Fibroblast of villous mesenchyme (primary cell): ENCODE measurements at regions not wholly inside any gene's neighbourhood (a gene's known extent, or its start where the extent isn't known, plus 50 kb on each side); places are given as distances from the start of the nearest gene placed in this dataset.
"Not testable (repeated sequence)": the region's sequence is repeated elsewhere in the genome, so short reads cannot be mapped to it uniquely, and the experiment has no call there.

ENCODE experiments used
- DNase-seq: peaks from one replicate; pipeline ENCODE4 v3.0.0-alpha.2; 2010; ENCODE audit warnings: low read depth
- H3K4me3 ChIP-seq: 2 replicates; pipeline ENCODE4 v1.5.1; 2011; ENCODE audit warnings: low read depth, mild to moderate bottlenecking, low read length
- TF ChIP-seq, protein P1 (sequence below): IDR thresholded peaks from 2 replicates; pipeline ENCODE4 v1.5.1; 2012; ENCODE audit warnings: low read depth, mild to moderate bottlenecking, low read length; ENCODE audit not compliant: insufficient read depth

DNA sequence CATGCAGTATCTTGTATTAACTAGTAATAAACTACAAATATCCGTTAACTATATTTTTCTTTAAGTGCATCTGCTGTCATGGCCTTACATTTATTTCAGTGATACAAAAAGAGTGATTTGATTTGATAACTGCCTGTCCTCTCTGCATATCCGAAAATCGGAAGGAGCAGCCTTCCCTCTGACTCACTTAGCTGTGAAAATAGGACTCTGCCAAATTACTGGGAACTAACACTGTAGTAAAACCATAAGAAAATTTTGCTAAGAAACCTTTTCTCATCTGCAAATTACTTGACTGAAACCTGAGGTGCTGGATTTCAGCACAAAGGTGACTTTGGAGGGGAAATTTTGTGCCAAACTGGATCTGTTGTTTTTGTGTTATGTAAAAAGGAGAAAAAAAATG lies 176.6 kb upstream of the MKLN1 start:
- TF ChIP-seq, protein P1, sequence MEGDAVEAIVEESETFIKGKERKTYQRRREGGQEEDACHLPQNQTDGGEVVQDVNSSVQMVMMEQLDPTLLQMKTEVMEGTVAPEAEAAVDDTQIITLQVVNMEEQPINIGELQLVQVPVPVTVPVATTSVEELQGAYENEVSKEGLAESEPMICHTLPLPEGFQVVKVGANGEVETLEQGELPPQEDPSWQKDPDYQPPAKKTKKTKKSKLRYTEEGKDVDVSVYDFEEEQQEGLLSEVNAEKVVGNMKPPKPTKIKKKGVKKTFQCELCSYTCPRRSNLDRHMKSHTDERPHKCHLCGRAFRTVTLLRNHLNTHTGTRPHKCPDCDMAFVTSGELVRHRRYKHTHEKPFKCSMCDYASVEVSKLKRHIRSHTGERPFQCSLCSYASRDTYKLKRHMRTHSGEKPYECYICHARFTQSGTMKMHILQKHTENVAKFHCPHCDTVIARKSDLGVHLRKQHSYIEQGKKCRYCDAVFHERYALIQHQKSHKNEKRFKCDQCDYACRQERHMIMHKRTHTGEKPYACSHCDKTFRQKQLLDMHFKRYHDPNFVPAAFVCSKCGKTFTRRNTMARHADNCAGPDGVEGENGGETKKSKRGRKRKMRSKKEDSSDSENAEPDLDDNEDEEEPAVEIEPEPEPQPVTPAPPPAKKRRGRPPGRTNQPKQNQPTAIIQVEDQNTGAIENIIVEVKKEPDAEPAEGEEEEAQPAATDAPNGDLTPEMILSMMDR = no peak
- no peak overlapping the region for H3K4me3 ChIP-seq
- no peak for DNase-seq

DNA sequence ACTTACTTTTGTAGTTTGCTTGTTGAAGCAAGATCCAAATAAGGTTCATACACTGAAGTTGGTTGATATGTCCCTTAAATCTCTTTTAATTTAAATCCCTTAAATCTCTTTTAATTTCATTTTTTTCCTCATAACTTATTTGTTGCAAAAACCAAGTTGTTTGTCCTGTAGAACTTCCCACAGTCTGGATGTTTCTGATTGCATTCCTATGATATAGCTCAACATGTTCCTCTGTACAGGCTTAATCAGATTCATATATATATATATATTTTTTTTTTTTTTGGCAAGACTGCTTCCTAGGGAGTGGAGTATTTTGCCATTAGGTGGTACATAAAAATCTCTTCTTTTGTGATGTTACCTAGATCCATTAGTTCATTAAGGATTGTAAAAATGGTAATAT lies 174.9 kb upstream of the MKLN1 start:
- TF ChIP-seq, protein P1 = no peak
- H3K4me3 ChIP-seq = no peak overlapping the region
- no peak for DNase-seq

DNA sequence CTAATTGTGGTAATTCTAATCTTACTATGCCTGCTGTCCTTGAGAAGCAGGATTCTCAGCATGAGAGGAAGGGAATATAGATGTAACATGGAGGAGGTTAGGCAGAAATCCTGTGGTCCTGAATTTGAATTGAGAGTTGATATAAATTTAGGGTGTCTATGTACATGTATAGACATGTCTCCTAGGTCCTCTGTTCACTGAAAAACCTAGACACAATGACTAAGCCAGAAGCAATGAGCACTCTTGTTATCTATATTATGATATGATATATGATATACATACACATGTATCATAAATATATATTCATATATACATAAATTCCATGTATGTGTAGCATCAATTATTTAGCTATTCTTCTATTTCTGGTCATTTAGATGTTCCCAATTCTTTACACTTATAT lies 173.3 kb upstream of the MKLN1 start:
- no peak for DNase-seq
- TF ChIP-seq, protein P1 = no peak
- H3K4me3 ChIP-seq = no peak overlapping the region

DNA sequence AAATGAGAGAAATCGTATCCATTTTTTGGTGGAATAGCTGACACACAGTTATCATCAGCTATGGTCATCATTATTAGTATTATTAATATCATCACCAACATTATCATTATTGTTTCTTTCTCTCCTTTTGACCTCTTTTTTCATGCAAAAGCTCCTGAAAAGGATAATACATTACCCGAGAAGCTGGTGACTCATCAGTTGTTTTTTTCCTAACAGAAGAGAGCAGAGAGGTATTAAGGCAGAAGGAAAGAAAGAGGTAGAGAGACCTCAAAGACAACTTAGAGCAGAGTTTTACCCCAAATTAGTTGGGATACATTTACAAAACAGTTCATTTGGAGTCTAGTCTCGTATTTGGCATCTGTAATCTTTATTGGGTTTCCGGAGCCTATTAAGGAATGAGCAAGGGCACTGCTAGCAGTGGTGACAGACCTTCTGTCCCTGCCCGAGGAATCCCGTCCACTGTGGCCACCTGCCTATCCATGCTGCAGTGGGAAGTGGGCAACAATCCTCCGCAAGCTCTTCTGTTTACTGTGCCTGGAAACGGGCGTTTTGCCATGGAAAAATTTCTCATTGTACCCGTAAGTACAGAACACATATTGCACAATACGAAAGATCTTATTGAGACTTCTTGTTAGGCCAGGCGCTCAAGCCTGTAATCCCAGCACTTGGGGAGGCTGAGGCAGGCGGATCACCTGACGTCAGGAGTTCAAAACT lies 170.0 kb upstream of the MKLN1 start:
- no peak overlapping the region for H3K4me3 ChIP-seq
- TF ChIP-seq, protein P1 = no peak
- DNase-seq = peak; percentile 91

DNA sequence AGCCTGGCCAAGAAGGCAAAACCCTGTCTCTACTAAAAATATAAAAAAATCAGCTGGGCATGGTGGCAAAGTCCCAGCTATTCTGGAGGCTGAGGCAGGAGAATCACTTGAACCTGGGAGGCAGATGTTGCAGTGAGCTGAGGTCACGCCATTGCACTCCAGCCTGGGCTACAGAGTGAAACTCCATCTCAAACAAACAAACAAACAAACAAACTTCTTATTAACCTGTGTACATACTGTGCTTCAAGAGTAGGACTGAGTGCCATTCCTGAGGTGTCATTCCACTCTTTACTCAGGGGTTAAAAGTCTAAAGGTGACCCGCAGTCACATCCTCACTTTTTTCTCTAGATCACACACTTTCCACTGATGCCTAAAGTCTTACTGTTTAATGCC lies 169.4 kb upstream of the MKLN1 start:
- not testable (repeated sequence) for DNase-seq, H3K4me3 ChIP-seq

DNA sequence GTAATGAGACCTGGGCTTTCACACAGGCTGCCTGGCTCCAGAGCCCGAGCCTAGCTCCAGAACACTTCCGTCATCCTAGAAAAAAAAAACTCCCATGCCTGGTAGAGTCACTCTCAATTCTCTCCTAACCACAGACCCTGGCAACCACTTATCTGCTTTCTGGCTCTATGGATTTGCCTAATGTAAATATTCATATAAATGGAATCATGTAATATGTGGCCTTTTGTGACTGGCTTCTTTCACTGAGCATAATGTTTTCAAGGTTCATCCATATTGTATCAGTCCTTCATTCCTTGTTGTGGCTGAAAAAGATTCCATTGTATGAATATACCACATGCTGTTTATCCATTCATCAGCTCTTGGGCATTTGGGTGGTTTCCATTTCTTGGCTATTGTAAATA lies 167.7 kb upstream of the MKLN1 start:
- TF ChIP-seq, protein P1 = no peak
- peak; percentile 92 for DNase-seq
- no peak overlapping the region for H3K4me3 ChIP-seq

DNA sequence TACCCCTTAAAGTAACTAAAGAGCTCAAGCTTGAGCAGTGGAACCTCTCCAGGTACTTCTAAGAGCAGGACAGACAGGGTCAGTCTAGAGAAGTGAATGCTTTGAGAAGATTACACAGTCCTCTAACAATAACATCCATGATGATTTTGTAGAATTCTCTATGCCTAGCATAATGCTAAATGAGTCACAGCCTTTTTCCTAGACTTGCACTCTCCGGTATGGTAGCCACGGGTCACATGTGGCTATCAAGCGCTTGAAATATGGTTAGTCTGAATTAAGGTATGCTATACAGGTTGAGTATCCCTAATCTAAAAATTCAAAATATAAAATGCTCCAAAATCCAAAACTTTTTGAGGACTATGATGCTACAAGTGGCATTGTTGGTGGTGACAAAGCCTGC lies 166.6 kb upstream of the MKLN1 start:
- no peak for DNase-seq
- H3K4me3 ChIP-seq = no peak overlapping the region
- TF ChIP-seq, protein P1 = no peak
